ENCODE measurements at regions not wholly inside any gene's neighbourhood (a gene's known extent, or its start where the extent isn't known, plus 50 kb on each side); places are given as distances from the start of the nearest gene placed in this dataset.
"Not testable (repeated sequence)": the region's sequence is repeated elsewhere in the genome, so short reads cannot be mapped to it uniquely, and the experiment has no call there.

- DNase-seq = no peak
These were observed 263.9 kb downstream of the FRK start for GRCh38 chr6:115796829-115797228.

GRCh38 chr6:115796061-115796460 is 264.6 kb downstream of the FRK start:
- DNase-seq = no peak

GRCh38 chr6:115783402-115784061 is 277.2 kb downstream of the FRK start:
- no peak for DNase-seq

GRCh38 chr6:115782612-115783011 is 278.1 kb downstream of the FRK start:
- DNase-seq = no peak

GRCh38 chr6:115773741-115774140 is 286.9 kb downstream of the FRK start:
- no peak for DNase-seq

GRCh38 chr6:115770851-115771250 is 289.8 kb downstream of the FRK start:
- no peak for DNase-seq

GRCh38 chr6:115768500-115768899 is 292.2 kb downstream of the FRK start:
- no peak for DNase-seq

GRCh38 chr6:115767931-115768330 is 292.8 kb downstream of the FRK start:
- no peak for DNase-seq

GRCh38 chr6:115766745-115767462 is 293.8 kb downstream of the FRK start:
- DNase-seq = no peak

GRCh38 chr6:115765966-115766365 is 294.7 kb downstream of the FRK start:
- DNase-seq = no peak

- DNase-seq = no peak
These were observed 301.6 kb downstream of the FRK start for GRCh38 chr6:115759051-115759450.

- DNase-seq = no peak
These were observed 307.2 kb downstream of the FRK start for GRCh38 chr6:115753446-115753845.

GRCh38 chr6:115750946-115751345 is 309.7 kb downstream of the FRK start:
- no peak for DNase-seq

- no peak for DNase-seq
These were observed 310.4 kb downstream of the FRK start for GRCh38 chr6:115750292-115750691.

- no peak for DNase-seq
These were observed 313.0 kb downstream of the FRK start for GRCh38 chr6:115747719-115748118.

- DNase-seq = not testable (repeated sequence)
These were observed 314.1 kb downstream of the FRK start for GRCh38 chr6:115746583-115746982.

- DNase-seq = no peak
These were observed 319.8 kb downstream of the FRK start for GRCh38 chr6:115740907-115741306.

GRCh38 chr6:115735610-115736009 is 325.1 kb downstream of the FRK start:
- DNase-seq = no peak

- no peak for DNase-seq
These were observed 327.3 kb downstream of the FRK start for GRCh38 chr6:115733426-115733825.

GRCh38 chr6:115729036-115729435 is 331.7 kb downstream of the FRK start:
- DNase-seq = no peak

GRCh38 chr6:115728171-115728570 is 332.5 kb downstream of the FRK start:
- no peak for DNase-seq

- DNase-seq = no peak
These were observed 339.1 kb downstream of the FRK start for GRCh38 chr6:115721564-115721963.

GRCh38 chr6:115720900-115721299 is 339.8 kb downstream of the FRK start:
- DNase-seq = no peak

GRCh38 chr6:115717472-115717871 is 343.2 kb downstream of the FRK start:
- DNase-seq = no peak

- DNase-seq = no peak
These were observed 343.6 kb downstream of the FRK start for GRCh38 chr6:115717062-115717461.

Measured in COR-L47 (cell line).